ENCODE measurements at regions not wholly inside any gene's neighbourhood (a gene's known extent, or its start where the extent isn't known, plus 50 kb on each side); places are given as distances from the start of the nearest gene placed in this dataset.

GRCh38 chr17:15893658-15894024 lies 51.3 kb upstream of the ADORA2B start:
- Histone ChIP-seq H3K4me3 (ENCODE audit: low read length) (no peak overlapping the region), H3K27ac (ENCODE audit: low read depth, low read length) (no peak overlapping the region), H3K36me3 (ENCODE audit: control insufficient read depth, low read length) (no peaks in the 10 kb centered on the region), H3K27me3 (ENCODE audit: control insufficient read depth, low read length) (no peaks in the 10 kb centered on the region), H3K4me2 (ENCODE audit: low read length) (no peak overlapping the region), H3F3A (ENCODE audit: control insufficient read depth, insufficient read depth) (no peaks in the 10 kb centered on the region), H3K79me2 (ENCODE audit: control insufficient read depth, low read length) (no peaks in the 10 kb centered on the region), H3K9me3 (ENCODE audit: control insufficient read depth, insufficient read depth, low read length) (no peaks in the 10 kb centered on the region), H3K9me2 (replicated peaks; ENCODE audit: control insufficient read depth, low read length) (no peaks in the 10 kb centered on the region), H4K20me1 (ENCODE audit: control insufficient read depth, insufficient read depth, low read depth, low read length) (no peaks in the 10 kb centered on the region), H3K4me1 (ENCODE audit: control insufficient read depth, low read length) (no peaks in the 10 kb centered on the region)
- TF ChIP-seq EZH2phosphoT487 (IDR thresholded peaks at IDR 0.05; ENCODE audit: borderline replicate concordance, low read length) (no peak), CTCF (IDR thresholded peaks at IDR 0.05; ENCODE audit: low read depth, low read length, poor library complexity, severe bottlenecking) (no peak)

- Histone ChIP-seq H4K20me1 (ENCODE audit: control insufficient read depth, insufficient read depth, low read depth, low read length) (no peaks in the 10 kb centered on the region), H3K27ac (ENCODE audit: low read depth, low read length) (no peak overlapping the region), H3K79me2 (ENCODE audit: control insufficient read depth, low read length) (no peaks in the 10 kb centered on the region), H3K9me2 (replicated peaks; ENCODE audit: control insufficient read depth, low read length) (no peaks in the 10 kb centered on the region), H3K36me3 (ENCODE audit: control insufficient read depth, low read length) (no peaks in the 10 kb centered on the region), H3K9me3 (ENCODE audit: control insufficient read depth, insufficient read depth, low read length) (no peaks in the 10 kb centered on the region), H3K27me3 (ENCODE audit: control insufficient read depth, low read length) (no peaks in the 10 kb centered on the region), H3K4me3 (ENCODE audit: low read length) (no peak overlapping the region), H3F3A (ENCODE audit: control insufficient read depth, insufficient read depth) (no peaks in the 10 kb centered on the region), H3K4me2 (ENCODE audit: low read length) (no peak overlapping the region), H3K4me1 (ENCODE audit: control insufficient read depth, low read length) (no peaks in the 10 kb centered on the region)
- TF ChIP-seq CTCF (IDR thresholded peaks at IDR 0.05; ENCODE audit: low read depth, low read length, poor library complexity, severe bottlenecking) (no peak), EZH2phosphoT487 (IDR thresholded peaks at IDR 0.05; ENCODE audit: borderline replicate concordance, low read length) (no peak)
Measured at GRCh38 chr17:15894258-15894657, 50.7 kb upstream of the ADORA2B start.

GRCh38 chr17:15894913-15895658 lies 49.8 kb upstream of the ADORA2B start:
- no peak overlapping the region for H3K27ac ChIP-seq (ENCODE audit: low read depth, low read length)
- no peak overlapping the region for H3K4me2 ChIP-seq (ENCODE audit: low read length)

More at GRCh38 chr17:15894913-15895658, 49.8 kb upstream of the ADORA2B start:
- H4K20me1 ChIP-seq (ENCODE audit: control insufficient read depth, insufficient read depth, low read depth, low read length), result no peaks in the 10 kb centered on the region
- H3K9me2 ChIP-seq (replicated peaks; ENCODE audit: control insufficient read depth, low read length), result no peaks in the 10 kb centered on the region
- no peaks in the 10 kb centered on the region for H3K79me2 ChIP-seq (ENCODE audit: control insufficient read depth, low read length)
- H3F3A ChIP-seq (ENCODE audit: control insufficient read depth, insufficient read depth), result no peaks in the 10 kb centered on the region
- TF ChIP-seq CTCF (IDR thresholded peaks at IDR 0.05; ENCODE audit: low read depth, low read length, poor library complexity, severe bottlenecking) (no peak), EZH2phosphoT487 (IDR thresholded peaks at IDR 0.05; ENCODE audit: borderline replicate concordance, low read length) (no peak)
- H3K4me3 ChIP-seq (ENCODE audit: low read length), result no peak overlapping the region
- no peaks in the 10 kb centered on the region for H3K4me1 ChIP-seq (ENCODE audit: control insufficient read depth, low read length)
- H3K9me3 ChIP-seq (ENCODE audit: control insufficient read depth, insufficient read depth, low read length), result no peaks in the 10 kb centered on the region
- H3K27me3 ChIP-seq (ENCODE audit: control insufficient read depth, low read length), result no peaks in the 10 kb centered on the region
- H3K36me3 ChIP-seq (ENCODE audit: control insufficient read depth, low read length), result no peaks in the 10 kb centered on the region
